ENCODE measurements at regions not wholly inside any gene's neighbourhood (a gene's known extent, or its start where the extent isn't known, plus 50 kb on each side); places are given as distances from the start of the nearest gene placed in this dataset.

DNA sequence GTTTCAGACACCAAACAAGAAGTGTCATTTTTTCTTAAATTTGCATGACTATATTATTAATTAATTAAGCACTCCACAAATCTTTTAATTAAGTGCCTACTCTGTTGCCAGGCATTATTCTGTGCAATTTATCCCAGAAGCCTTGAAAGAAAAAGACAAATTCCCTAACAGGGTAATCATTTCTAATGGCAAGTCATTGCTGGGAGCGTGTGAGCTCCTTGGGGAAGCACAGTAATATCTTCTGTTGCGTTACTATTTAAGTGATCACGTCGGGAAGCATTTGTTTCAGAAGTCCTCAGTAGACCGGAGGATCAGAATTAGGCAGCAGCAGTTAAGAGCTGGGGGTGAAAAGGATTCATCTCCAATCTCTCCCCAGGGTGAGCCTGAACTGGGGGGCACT is 276.8 kb upstream of the RNF32 start:
- Histone ChIP-seq H3K36me3 (ENCODE audit: control insufficient read depth, insufficient read depth, low read length) (no peaks in the 10 kb centered on the region), H3K9me3 (ENCODE audit: control insufficient read depth, insufficient read depth, low read depth, low read length) (no peaks in the 10 kb centered on the region), H3K4me1 (ENCODE audit: control insufficient read depth, insufficient read depth, low read length) (no peaks in the 10 kb centered on the region), H3K4me3 (ENCODE audit: low read depth in 2 of 2, low read length in 2 of 2) (no peak overlapping the region), H3K27me3 (ENCODE audit: control insufficient read depth, insufficient read depth, low read length) (no peaks in the 10 kb centered on the region), H3K27ac (ENCODE audit: low read length) (no peak overlapping the region)
- ATAC-seq = no peak
- BruUV-seq (replicated peaks) = no TSS peak
- in situ Hi-C loops (cut with HindIII; ENCODE audit: low pct_unique_long_range_greater_than_20kb, low sequenced_read_pairs) (no loop called here), intact Hi-C loops (cut with micrococcal nuclease; ENCODE audit: unreplicated experiment) (no loop called here)
- POLR2A ChIA-PET = no interaction called here
- TF ChIP-seq SIN3A (IDR thresholded peaks at IDR 0.05; ENCODE audit: borderline replicate concordance, insufficient read depth, low read depth, low read length) = no peak
- TF ChIP-seq POLR2AphosphoS5 (IDR thresholded peaks at IDR 0.05; ENCODE audit: low read depth, low read length) = no peak
- TF ChIP-seq, protein P1, sequence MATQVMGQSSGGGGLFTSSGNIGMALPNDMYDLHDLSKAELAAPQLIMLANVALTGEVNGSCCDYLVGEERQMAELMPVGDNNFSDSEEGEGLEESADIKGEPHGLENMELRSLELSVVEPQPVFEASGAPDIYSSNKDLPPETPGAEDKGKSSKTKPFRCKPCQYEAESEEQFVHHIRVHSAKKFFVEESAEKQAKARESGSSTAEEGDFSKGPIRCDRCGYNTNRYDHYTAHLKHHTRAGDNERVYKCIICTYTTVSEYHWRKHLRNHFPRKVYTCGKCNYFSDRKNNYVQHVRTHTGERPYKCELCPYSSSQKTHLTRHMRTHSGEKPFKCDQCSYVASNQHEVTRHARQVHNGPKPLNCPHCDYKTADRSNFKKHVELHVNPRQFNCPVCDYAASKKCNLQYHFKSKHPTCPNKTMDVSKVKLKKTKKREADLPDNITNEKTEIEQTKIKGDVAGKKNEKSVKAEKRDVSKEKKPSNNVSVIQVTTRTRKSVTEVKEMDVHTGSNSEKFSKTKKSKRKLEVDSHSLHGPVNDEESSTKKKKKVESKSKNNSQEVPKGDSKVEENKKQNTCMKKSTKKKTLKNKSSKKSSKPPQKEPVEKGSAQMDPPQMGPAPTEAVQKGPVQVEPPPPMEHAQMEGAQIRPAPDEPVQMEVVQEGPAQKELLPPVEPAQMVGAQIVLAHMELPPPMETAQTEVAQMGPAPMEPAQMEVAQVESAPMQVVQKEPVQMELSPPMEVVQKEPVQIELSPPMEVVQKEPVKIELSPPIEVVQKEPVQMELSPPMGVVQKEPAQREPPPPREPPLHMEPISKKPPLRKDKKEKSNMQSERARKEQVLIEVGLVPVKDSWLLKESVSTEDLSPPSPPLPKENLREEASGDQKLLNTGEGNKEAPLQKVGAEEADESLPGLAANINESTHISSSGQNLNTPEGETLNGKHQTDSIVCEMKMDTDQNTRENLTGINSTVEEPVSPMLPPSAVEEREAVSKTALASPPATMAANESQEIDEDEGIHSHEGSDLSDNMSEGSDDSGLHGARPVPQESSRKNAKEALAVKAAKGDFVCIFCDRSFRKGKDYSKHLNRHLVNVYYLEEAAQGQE (IDR thresholded peaks at IDR 0.05; ENCODE audit: insufficient read depth in 1 of 2, low read depth in 2 of 2, low read length in 1 of 2) = no peak
- TF ChIP-seq, protein P2, sequence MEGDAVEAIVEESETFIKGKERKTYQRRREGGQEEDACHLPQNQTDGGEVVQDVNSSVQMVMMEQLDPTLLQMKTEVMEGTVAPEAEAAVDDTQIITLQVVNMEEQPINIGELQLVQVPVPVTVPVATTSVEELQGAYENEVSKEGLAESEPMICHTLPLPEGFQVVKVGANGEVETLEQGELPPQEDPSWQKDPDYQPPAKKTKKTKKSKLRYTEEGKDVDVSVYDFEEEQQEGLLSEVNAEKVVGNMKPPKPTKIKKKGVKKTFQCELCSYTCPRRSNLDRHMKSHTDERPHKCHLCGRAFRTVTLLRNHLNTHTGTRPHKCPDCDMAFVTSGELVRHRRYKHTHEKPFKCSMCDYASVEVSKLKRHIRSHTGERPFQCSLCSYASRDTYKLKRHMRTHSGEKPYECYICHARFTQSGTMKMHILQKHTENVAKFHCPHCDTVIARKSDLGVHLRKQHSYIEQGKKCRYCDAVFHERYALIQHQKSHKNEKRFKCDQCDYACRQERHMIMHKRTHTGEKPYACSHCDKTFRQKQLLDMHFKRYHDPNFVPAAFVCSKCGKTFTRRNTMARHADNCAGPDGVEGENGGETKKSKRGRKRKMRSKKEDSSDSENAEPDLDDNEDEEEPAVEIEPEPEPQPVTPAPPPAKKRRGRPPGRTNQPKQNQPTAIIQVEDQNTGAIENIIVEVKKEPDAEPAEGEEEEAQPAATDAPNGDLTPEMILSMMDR (IDR thresholded peaks at IDR 0.05) = no peak
- no peak for TF ChIP-seq TCF7L2 (IDR thresholded peaks at IDR 0.05; ENCODE audit: low read depth, low read length)
- DNase-seq (ENCODE audit: low read depth, low spot score) = no peak
- CTCF ChIA-PET = no interaction called here

DNA sequence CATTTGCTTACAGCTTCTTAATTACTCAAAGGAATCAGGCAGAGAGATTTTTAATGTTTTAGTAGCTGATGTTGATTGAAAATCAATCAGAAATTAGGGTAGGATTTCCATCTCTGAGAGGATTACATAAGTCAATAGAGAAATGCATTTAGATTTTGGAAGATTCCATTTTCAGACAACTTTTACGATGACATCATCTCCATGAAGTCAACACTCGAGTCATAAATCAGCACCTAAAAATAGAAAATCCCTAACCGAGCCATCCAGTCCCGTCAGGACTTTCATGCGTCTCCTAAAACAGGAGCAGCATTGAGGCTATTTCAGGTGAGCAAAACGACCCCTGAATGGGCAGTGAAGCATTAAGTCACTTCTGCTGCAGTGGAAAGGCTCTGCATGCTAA is 279.7 kb upstream of the RNF32 start:
- Histone ChIP-seq H3K4me1 (ENCODE audit: control insufficient read depth, insufficient read depth, low read length) (no peaks in the 10 kb centered on the region), H3K27me3 (ENCODE audit: control insufficient read depth, insufficient read depth, low read length) (no peaks in the 10 kb centered on the region), H3K27ac (ENCODE audit: low read length) (no peak overlapping the region), H3K9me3 (ENCODE audit: control insufficient read depth, insufficient read depth, low read depth, low read length) (no peaks in the 10 kb centered on the region), H3K36me3 (ENCODE audit: control insufficient read depth, insufficient read depth, low read length) (no peaks in the 10 kb centered on the region), H3K4me3 (ENCODE audit: low read depth in 2 of 2, low read length in 2 of 2) (no peak overlapping the region)
- no peak for ATAC-seq
- intact Hi-C loops (cut with micrococcal nuclease; ENCODE audit: unreplicated experiment) = no loop called here
- in situ Hi-C loops (cut with HindIII; ENCODE audit: low pct_unique_long_range_greater_than_20kb, low sequenced_read_pairs) = no loop called here
- ChIA-PET CTCF (no interaction called here), POLR2A (no interaction called here)
- TF ChIP-seq SIN3A (IDR thresholded peaks at IDR 0.05; ENCODE audit: borderline replicate concordance, insufficient read depth, low read depth, low read length) = no peak
- no peak for TF ChIP-seq TCF7L2 (IDR thresholded peaks at IDR 0.05; ENCODE audit: low read depth, low read length)
- TF ChIP-seq, protein P1 (IDR thresholded peaks at IDR 0.05; ENCODE audit: insufficient read depth in 1 of 2, low read depth in 2 of 2, low read length in 1 of 2) = no peak
- TF ChIP-seq POLR2AphosphoS5 (IDR thresholded peaks at IDR 0.05; ENCODE audit: low read depth, low read length) = no peak
- TF ChIP-seq, protein P2 (IDR thresholded peaks at IDR 0.05) = no peak
- DNase-seq (ENCODE audit: low read depth, low spot score) = no peak
- no TSS peak for BruUV-seq (replicated peaks)

Measured in Panc1 (cell line).